Fibroblast of pulmonary artery (primary cell): ENCODE measurements at regions not wholly inside any gene's neighbourhood (a gene's known extent, or its start where the extent isn't known, plus 50 kb on each side); places are given as distances from the start of the nearest gene placed in this dataset.

Experiments used
- DNase-seq: peaks from one replicate; pipeline ENCODE4 v3.0.0-alpha.2; 2010; ENCODE audit warnings: low read depth
- H3K4me3 ChIP-seq: replicated peaks from 2 replicates; pipeline ENCODE4 v1.5.1; 2011; ENCODE audit warnings: low read depth, mild to moderate bottlenecking, control low read depth, low read length, moderate library complexity
- TF ChIP-seq, protein P1 (sequence below): IDR thresholded peaks from 2 replicates; pipeline ENCODE4 v1.5.1; 2011; ENCODE audit warnings: mild to moderate bottlenecking, control low read depth, low read length, inconsistent platforms; ENCODE audit errors: missing control alignments

DNA sequence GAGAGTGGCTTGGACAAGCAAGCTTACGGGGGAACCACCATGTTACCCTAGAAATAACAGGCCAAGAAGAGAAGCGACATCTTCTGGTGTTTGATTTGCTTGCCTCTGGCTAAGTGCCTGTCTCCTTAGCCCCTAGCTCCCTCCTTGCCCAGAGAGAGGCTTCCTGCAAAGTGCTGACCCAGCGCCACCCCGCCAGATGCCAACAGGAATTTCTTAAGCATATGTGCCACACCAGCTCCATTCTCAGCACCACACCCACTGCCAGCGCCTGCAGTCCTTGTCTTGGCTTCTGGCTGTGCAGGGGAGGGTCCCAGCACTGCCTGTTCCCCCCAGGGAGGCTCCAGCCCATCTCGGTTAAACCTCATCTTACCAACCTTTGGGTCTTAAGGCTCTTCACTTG, 74.2 kb upstream of the NCOR2 start:
- DNase-seq: no peak
- H3K4me3 ChIP-seq: no peak overlapping the region
- TF ChIP-seq, protein P1, sequence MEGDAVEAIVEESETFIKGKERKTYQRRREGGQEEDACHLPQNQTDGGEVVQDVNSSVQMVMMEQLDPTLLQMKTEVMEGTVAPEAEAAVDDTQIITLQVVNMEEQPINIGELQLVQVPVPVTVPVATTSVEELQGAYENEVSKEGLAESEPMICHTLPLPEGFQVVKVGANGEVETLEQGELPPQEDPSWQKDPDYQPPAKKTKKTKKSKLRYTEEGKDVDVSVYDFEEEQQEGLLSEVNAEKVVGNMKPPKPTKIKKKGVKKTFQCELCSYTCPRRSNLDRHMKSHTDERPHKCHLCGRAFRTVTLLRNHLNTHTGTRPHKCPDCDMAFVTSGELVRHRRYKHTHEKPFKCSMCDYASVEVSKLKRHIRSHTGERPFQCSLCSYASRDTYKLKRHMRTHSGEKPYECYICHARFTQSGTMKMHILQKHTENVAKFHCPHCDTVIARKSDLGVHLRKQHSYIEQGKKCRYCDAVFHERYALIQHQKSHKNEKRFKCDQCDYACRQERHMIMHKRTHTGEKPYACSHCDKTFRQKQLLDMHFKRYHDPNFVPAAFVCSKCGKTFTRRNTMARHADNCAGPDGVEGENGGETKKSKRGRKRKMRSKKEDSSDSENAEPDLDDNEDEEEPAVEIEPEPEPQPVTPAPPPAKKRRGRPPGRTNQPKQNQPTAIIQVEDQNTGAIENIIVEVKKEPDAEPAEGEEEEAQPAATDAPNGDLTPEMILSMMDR: no peak

DNA sequence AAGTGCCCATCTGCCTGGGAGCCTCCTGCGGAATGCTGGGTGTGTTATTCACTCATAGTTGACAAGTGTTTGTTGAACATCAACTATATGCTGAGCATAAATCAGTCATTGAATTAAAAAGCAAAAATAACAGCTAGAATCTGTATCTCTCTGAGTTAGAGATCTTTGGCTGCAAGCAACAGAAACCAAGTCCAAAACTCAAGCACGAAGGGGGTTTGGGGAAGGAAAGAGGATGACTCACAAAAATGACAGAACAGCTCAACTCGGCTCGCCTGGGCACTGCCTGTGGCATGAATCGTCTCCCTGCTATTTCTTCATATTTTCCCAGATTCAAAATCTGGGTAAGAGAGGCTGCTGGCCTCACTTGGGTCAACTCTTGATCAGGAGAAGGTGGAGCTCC, 72.6 kb upstream of the NCOR2 start:
- H3K4me3 ChIP-seq: no peak overlapping the region
- TF ChIP-seq, protein P1: no peak
- peak; percentile 62 for DNase-seq

DNA sequence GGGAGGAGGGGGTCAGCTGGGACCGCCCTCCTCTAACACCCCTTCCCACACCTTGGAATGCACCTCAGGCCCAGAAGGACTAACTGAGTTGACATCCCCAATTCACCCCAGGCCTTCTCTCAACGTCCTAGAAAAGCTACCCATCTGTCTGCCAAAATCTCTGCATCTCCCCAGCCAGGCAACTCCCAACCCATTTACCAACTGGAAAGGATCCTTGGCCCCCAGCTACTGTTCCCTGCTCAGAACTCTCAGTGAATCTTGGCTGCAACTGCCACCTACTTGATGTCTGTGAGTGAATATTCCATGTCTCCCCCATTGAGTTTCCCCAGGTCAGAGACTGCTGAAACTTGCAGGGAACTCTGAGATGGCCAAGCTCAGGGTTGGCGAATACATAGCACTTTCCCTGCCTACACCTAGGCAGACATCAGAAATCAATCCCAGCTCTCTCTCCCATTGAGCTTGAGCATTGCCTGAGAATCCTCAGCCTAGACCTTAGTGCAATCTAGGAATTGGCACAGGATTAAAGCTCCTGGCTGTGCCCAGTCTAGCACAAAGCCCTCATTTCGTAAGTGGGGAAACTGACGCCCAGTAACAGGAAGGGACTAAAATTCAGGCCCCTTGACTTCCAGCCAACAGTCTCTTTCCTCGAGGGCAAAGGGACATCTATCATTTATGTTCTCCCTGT, 71.9 kb upstream of the NCOR2 start:
- TF ChIP-seq, protein P1: no peak
- no peak for DNase-seq

DNA sequence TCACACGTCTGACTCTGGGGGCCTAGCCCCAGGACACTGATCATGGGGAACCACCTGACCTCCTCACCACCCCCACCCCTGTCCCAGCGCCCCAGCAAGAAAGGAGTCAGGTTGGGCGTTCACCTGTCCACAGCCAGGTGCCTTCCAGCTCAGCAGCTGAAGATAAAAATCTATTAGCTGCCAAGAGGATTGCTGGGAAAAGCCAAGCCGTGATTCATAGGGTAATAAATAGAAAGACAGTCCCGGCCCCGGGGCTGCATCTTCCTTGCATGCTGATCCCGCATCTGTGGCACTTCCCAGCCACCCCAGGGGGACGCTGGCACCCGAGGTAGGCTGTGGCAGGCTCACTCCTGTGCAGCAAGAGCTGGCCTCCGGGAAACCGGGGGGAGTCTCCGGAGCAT, 70.2 kb upstream of the NCOR2 start:
- TF ChIP-seq, protein P1: no peak
- no peak overlapping the region for H3K4me3 ChIP-seq
- DNase-seq: no peak

More for the DNA sequence above, 71.9 kb upstream of the NCOR2 start:
- H3K4me3 ChIP-seq: no peak overlapping the region

DNA sequence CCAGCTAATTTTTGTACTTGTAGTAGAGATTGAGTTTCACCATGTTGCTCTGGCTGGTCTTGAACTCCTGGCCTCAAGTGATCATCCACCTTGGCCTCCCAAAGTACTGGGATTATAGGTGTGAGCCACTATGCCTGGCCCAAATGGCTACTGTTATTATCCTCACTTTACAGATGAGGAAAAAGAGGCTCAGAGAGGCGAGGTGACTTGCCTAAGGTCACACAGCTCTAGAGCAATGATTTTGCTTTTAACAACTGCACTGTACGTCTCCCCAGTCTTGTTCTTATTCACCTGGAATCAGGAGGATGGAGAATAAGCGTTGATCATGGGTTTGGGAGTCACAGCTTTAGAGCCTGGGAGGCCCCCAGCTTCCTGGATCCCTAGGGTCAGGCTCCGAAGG, 69.8 kb upstream of the NCOR2 start:
- DNase-seq: no peak
- H3K4me3 ChIP-seq: no peak overlapping the region
- TF ChIP-seq, protein P1: no peak

DNA sequence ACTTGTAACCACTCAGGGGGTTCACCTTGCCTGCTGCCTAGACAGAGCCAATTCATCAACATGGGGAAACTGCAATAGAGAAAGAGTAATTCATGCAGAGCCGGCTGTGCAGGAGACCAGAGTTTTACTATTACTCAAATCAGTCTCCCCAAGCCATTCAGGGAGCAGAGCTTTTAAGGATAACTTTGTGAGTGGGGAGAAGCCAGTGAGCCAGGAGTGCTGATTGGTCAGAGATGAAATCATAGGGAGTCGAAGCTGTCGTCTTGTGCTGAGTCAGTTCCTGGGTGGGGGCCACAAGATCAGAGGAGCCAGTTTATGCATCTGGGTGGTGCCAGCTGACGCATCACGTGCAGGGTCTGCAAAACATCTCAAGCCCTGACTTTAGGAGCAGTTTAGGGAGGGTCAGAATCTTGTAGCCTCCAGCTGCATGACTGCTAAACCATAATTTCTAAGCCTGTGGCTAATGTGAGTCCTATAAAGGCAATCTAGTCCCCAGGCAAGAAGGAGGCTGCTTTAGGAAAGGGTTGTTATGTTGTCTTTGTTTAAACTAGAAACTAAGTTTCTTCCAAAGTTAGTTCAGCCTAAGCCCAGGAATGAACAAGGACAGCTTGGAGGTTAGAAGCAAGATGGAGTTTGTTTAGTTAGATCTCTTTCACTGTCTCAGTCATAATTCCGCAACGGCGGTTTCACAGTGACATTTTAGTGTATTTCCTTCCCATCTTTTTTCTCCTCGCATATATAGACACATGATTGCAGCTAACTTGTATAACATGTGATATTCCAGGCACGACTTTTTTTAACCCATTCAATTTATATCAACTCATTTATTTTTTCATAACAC, 68.9 kb upstream of the NCOR2 start:
- no peak overlapping the region for H3K4me3 ChIP-seq
- peak; percentile 84 for DNase-seq
- TF ChIP-seq, protein P1: no peak
